ENCODE measurements at regions not wholly inside any gene's neighbourhood (a gene's known extent, or its start where the extent isn't known, plus 50 kb on each side); places are given as distances from the start of the nearest gene placed in this dataset.
A peak's percentile ranks its signal among the peaks of the same experiment; 100 is the strongest.

DNA sequence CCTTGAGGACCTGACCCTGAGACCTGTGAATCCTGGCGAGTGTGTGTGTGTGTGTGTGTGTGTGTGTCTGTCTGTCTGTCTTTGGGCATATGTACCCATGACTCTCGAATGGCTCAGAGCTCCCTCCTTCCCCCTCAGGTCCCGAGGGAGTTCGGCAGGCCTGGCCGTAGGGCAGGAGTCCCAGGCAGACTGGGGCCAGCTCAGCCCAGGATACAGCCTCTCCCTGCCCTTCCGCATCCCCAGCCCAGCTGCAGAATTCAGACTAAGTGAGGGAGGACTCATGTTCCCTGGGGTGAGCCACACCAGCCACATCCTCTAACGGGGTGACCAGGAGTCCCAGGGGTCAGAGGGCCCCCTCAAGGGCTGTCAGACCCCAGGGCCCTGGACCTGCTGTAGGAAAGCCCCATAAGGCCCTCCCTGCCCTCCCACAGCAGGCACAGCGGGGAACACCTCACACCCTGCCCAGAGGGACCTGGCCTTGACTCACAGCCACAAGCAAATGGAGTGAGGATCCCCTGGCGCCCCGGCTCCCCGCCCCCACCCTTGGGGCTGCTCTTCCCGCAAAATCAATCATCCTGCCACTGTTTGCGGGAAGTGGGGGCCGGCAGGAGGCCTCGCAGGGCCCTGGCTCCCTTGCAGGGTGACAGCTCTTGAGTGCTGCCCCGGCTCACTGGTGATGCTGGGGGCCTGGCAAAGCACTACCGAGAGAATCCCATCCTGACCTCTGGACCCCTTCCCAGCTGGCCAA lies 101.7 kb upstream of the CASZ1 start:
- DNase-seq, result no peak

DNA sequence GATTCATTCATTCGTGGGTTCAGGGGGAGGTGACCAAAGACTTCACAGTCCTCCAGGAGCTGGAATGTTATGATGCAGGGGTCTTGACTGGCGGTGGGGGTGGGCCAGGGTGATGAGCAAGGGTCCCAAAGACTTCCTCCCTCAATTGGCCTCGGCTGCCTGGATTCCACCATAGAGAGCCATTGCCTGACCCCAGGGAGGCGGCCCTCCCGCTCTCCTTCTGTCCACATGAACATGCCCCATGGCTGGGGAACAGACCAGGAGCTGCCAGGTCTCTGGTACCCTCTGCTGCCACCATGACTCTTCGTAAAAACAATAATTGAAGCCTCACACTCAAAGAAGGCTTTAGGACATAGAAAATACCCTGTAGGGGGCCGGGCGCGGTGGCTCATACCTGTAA lies 102.5 kb upstream of the CASZ1 start:
- DNase-seq, result no peak

DNA sequence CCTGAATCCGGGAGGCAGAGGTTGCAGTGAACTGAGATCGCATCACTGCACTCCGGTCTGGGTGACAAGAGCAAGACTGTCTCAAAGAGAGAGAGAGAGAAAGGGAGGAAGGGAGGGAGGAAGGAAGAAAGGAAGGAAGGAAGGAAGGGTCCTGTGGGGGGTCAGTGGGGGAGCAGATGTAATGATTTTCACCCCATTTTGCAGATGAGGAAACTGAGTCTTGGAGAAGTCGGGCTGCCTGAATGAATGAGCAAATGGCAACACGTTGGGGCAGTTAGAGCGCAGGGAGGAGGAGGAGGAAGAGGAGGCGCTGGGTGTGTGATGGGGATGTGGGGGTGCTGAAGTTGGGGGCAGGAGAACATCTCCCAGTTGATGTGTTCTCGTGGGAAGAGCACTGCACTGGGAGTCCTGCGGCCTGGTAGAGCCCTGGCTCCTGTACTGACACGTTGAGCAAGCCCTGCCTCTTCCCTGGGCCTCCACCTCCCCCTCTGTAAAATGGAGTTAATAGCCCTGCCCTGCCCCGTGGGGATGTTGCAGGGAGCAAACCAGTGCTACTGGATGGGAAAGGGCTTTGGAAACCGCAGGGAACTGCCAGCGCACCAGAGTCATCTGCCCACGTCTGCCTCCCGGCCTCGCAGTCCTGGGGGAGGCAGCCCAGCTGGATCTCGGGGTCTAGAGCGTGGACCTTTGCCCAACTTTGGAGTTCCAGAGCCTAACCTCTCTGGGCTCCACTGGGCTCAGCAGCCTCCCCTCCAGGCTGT lies 103.2 kb upstream of the CASZ1 start:
- no peak for DNase-seq

DNA sequence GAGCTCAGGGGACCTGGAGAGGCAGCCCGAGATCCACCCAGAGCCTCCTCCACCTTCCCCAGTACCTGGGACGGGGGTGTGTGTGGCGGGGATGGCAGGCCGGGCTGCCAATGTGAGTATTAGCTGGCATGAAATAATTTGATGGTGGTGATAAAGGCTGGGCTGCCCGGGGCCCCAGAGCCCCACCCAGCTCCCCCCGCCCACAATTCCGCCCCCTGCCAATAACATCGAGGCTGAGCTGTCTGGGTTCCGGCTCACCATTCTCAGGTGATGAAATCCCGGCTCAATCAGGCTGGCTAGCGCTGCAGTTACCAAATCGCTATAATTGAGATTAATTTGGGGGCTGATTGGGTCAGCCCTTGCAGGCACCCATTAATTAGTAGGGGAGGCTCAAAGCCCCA lies 103.8 kb upstream of the CASZ1 start:
- no peak for DNase-seq

DNA sequence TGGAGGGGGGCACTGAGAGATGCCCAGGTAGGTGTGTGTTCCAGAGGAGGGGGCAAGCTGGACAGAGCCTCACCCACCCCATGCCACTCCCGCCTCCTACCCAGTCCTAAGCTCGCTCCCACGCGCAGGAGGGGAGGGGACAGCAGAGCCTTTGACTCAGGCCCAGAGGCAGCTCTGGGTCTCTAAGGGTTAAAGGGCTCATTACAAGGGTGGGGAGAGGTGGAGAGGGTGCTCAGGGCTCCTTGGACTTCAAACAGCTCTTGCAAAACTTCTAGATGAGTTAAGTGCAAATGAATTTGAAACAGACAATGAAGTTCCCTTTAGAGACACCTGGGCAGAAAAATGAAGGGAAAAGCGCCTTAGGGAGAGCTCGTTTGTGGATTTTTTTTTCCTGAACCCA lies 104.2 kb upstream of the CASZ1 start:
- DNase-seq, result no peak

DNA sequence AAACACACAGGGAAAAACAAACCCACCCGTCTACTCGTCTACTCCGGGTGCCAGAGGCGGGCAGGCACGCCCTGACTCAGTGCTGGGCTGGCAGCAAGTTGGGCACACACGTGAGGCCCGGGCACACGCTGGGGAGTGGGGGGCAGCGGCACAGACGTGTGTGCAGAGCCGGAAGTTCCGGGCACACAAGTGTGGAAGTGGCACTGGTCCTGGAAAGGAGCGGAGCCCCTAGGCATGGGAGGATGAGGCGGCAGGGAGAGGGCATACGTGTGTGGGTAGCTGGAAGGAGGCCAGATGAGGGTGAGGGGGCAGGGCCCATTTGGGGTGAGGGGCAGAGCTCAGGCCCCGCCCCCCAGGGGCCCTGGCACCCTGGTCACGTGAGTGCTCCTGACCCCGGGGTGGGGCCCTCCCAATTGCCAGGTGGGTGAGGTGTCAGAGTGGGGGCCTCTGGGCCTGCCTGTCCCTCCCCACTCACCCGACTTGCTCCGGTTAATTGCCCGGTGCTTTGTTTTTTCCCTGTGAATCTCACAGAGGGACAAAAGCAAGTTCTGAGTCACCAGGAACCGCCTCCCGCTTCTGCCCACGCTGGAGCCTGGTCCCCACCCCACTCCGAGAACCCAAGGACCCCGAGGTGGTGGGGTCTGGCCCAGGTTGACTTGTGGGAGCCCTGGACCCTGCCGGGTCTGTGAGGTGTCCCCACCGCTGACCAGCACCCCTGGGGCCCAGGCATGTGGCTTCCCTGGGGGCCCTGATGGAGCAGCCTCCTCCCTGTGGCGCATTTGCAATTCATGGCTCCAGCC lies 104.8 kb upstream of the CASZ1 start:
- no peak for DNase-seq

DNA sequence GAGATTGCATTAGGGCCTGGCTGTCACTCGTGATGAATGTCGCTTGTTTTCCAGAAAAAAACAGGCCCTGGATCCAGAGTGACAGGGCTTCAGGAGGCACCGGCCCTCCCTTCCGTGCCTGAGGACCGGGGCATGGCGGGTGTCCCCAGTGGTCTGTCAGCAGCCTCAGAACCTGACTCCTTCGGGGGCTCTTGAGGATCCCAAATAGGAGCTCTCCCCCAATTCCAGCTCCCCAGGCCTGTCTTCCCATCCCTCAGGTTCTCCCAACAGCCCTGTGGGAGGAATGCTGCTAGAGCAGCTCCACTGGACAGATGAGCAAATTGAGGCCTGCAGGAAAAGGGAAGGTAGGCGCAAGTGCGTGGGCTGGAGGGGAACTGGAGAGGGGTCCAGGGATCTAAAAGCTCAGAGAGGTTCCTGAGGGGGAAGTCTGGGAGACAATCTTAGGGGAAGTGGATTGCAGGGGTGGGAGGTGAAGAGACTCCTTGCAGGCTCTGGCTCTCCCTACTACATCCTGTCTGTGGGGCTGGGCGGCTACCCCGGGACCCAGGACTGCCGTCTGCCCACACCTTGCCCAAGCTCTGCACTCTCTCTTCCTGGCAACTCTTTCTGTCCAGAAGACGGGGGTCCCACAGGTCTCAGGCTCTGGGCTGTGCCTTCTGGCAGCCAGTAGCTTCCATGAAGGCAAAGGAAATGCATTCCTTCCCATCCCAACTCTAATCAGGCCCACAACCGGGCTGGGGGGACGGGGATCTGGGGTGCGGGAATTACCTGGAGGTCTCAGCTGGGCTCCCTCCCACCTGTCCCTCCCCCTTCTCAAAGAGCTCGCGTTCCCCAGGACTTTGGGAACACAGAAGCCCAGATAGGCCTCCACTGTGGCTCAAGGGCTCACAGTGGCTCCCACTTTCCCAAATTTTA lies 105.7 kb upstream of the CASZ1 start:
- no peak for DNase-seq

DNA sequence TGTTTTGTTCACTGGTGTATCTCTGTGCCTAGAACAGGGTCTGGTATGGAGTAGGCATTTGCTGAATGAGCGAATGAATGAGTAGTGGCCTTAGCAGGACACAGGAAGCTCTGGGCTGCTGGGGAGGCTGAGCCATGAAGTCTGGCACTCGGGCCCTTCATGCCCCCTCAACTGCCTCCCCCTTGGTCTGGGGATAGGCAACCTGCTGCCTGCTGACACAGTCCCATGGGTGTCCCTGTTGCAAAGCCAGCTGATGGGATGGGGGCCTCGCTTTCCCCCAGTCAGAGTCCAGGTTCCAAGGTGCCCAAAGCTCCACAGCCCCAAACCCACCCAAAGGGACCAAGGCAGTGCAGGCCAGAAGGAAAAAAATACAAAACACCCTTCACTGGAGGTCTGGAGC lies 107.0 kb upstream of the CASZ1 start:
- DNase-seq, result no peak

DNA sequence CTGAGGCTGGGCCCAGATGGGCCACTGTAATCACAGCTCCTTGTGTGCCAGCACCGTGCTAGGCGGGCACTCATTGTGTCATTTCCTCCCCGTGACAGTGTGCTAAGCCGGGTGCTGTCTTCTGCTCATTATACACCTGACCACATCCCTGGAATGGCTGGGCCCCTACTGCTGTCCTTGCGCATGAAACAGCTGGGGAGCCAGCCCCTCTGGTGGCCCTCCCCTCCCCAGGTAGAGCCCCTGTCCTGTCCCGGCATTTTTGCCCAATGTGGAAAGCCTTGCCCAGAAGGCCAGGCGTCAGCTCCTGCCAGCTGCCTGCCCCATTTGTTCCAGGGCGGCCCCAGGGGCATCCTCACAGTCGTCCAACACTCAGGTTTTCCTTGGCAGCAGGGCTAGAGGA lies 107.4 kb upstream of the CASZ1 start:
- DNase-seq, result no peak

DNA sequence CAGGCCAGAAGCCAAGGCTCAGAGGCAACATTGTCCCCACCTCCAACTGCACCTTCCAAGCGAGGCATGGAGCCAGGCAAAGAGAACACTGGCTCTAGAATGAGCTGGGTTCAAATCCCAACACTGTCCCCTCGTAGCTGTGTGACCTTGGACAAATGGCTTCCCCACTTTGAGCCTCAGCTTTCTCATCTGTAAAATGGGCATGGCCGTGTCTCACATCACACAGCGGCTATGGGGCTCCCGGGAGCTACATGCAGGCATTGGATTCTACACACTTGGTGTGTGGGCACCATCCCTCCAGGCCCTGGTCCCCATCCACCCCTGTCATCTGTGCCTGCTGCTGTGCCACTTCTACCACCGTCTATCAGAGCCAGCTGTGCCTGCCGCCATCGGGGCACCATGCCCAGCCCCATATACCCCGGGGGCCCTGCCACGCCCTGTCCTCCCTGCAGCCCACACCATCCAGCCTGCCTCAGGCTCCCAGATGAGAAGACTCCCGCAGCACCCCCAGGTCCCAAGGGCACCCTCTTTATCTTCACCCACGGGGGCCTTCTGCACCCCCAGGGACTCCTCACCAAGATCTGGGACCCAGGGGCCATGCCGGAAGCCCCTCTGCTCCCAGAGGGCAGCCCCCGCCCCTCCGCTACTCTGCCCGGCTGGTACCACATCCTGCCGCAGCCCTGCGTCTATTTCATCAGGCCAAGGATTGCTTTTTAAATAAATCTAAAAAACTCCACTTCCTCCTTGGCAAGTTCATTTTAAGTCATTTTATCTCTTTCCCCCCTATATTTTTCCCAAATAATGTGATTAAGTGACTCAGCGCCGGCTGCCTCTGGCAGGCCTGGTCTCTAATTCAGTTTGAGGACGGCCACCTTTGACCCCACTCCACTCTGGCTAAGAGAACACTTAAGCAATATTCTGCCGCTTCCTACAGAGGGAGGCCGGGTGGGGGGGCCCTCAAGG lies 107.8 kb upstream of the TARDBP start:
- no peak for DNase-seq

DNA sequence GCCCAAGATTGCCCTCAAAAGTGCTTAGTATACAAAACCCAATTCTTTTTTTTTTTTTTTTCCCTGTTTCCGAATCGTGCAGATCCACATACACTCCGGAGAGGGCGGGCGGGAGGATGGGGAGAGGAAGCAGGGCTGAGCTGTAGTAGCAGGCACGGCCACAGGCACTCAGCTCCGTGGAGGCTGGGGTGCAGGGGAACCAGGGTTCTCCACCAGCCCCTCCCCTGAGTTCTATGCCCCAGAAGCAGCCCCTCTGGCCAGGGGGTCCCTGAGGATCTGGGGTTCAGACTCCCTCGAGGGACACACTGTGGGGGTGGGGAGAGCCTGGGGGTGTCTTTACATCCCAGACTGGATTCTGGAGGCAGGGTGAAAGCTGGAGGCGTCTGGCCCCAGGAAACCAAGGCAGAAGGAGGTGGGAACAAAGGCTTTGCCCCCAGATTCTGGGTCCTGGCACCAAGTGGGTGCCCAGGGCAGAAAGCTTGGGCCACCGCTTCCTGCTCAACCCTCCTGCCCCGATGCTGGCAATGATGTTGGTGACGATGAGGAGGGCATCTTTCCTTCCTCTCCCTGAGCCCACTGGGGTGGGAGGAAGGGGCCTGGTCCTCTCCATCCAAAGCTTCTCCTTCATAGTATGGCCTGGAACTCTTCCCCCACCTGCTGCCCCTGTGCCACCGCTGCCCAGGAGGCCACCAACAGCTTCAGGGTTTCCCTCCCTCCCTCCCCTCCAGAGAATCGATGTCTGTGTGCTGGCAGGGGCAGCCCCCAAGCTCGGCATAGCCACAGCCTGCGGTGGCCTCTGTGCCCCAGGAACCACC lies 106.4 kb upstream of the TARDBP start:
- DNase-seq, result no peak

DNA sequence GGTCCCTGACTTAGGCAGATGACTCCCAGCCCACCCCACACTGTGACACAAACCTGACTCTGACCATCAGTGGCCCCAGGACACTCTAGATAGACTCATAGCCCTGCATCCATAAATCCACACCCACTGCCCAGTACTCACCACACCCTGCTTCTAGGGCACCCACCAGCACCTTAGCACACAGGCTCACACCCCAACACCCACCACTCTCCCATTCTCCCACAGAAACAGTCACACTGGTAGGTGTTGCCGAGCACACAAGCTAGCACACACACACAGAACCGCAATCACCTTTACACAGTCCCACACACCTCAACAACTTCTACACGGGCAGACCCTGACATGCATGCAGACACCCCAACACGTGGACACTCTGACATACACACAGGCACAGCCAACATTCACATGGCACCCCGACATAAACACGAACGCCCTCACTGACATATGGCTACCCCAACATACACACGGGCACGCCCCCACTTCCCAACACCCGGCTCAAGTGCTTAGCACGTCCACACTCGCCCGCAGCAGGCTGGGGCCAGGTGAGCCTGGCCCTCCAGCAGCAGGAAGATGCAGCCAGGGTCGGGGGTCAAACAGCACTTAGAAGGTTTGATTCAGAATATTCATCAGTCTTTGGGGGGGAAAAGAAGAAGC lies 105.5 kb upstream of the TARDBP start:
- no peak for DNase-seq

DNA sequence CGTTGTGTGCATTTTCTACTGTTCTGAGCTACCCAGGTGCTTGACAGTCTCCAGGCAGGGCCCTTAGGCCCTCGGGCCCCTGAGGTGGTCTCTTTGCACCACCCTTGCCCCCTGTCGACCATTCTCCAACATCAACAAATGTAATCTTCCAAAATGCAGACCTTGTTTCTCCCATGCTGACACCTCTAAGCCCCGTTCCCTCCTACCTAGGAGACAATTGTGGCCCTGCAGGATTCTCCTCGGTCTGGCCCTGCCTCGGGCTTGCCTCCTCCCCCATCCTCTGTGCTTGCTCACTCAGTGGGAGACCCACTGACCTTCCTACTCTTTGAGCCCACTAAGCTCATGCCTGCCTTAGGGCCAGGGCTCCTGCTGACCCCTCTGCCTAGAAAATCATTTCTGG lies 104.2 kb upstream of the TARDBP start:
- DNase-seq, result no peak

DNA sequence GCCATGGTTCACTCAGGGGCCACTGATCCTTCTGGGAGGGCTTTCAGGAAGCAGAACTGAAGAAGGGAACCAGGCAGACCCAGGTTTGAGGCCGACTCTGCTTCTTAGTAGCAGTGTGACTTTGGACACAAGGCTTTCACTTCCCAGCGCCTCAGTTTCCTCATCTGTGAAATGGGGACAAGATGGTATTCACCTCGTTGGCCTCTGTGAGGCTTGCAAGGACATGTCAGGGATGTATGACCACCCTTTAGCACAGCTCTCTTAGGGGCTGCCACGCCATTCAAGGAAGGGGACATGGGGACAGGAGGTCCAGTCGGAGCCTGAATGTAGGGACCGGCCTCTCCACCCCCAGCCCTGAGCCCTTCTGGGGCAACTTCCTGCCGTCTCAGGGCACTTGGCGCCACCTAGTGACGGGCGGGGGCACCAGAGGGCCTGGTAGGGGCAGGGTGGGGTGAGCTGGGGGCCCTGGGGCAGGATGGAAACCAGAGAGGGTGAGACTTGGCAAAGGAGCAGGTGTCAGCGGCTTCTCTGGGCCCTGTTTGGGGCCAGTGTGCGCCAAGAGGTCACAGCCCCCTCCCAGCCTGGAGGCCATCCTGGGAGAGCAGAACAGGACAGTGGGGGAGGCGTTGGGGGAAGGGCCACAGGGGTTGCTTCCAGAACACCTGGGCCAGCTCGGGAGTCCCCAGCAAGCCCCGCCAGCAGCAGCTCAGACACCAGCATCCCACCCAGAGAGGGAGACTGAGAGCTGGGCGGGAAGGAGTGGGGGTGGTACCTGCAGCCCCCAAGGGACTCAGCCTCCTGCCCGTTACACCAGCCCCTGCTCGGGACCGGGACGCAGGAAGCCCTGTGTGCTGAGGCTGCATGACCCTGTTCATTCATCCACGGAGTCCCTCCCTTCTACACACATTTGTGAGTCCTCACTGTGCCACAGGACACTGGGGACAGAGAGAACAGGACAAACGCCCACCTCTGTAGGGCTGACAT lies 102.5 kb upstream of the TARDBP start:
- DNase-seq, result peak in 1 of 2 experiments; percentile 21

DNA sequence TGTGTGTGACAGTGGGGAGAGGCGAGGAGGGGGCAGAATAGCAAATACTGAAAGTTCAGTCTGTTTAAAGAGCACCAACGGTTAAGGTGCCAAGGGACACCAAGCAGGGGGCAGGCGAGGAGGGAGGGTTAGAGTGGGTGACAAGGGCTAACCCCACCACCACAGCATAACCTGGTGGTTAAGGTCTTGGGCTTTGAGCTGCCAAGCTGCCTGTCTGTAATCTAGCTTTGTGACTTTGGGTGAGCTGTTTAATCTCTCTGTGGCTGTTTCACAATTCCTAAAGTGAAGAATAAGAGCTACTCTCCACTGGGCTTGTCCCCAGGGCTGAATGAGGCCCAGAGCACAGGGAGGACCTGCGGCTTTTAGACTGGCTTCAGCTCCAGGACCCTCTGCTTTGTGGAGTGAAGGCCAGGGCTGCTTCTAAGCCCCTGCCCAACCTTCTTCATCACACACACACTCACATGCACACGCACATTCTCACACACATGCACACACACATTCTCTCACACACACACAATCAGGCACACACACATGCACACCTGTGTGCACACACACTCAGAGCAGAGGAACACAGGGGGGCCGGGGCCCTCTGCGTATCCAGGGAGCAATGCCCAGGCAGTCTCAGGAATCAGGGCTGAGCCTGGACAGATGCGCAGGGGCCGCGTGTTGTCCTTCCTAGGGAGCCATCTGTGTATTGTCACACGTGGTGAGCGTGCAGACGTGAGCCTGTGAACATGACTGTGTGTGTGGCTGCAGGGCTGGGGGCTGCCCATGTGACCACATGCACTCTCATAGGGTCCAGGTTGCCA lies 101.6 kb upstream of the TARDBP start:
- DNase-seq, result no peak

DNA sequence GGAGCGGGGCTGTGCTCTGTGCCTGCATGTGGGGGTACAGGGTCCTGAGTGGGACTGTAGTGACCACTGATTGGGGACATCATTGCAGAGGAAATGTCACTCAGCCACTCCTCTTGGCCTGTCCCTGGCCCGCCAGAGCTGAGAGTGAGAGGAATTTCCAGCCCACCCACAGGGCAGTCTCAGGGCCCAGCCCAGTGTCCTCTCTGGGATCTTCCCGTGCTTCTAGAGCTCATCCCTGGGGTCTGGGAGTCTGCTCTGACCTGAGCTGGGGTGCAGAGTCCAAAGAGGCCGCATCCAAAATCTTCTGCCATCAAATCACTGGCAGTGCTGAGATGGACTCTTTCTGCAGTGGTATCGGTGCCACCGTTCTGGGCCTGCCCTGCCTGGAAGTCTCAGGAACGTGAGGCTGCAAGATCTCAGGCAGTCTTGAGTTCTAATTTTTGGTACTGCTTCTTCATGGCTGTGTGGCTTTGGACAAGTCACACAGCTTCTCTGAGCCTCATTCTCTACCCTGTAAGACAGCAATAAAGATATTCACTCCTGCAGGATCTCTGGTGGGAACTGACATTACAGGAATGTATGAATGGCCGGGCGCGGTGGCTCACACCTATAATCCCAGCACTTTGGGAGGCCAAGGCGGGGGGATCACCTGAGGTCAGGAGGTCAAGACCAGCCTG lies 100.8 kb upstream of the TARDBP start:
- DNase-seq, result no peak

DNA sequence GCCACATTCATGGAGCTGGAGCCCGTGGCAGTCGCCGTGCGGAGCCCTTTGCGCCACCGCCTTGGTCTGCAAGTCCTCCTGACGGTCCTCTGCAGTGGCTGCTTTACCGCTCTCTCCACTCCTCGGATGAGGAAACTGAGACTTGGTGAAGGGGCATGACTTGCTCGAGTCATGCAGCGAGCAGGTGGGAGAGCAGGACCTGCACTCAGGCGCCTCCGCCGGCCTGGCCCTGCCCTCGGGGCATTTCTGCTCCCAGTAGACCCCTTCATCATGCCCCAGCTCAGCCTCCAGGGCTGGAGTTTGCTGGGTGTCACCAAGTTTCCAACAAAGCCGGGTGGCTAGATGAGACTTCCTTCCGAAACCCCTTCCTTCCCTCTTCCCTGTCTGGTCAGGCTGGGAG lies 100.0 kb upstream of the TARDBP start:
- DNase-seq, result no peak
